Nephron (organoid): ENCODE measurements at regions not wholly inside any gene's neighbourhood (a gene's known extent, or its start where the extent isn't known, plus 50 kb on each side); places are given as distances from the start of the nearest gene placed in this dataset.
A peak's percentile ranks its signal among the peaks of the same experiment; 100 is the strongest.
"Not testable (repeated sequence)": the region's sequence is repeated elsewhere in the genome, so short reads cannot be mapped to it uniquely, and the experiment has no call there.

Source experiments
- H3K27ac Mint-ChIP-seq, 3 experiments: 2 replicates each; pipeline ENCODE4 v1.8.0; 2020; ENCODE audit warnings: mixed read lengths in 3 of 3, mild to moderate bottlenecking in 2 of 3, moderate library complexity in 1 of 3
- H3K27me3 Mint-ChIP-seq: 2 replicates; pipeline ENCODE4 v1.8.0; 2021; ENCODE audit warnings: low read depth, mild to moderate bottlenecking, moderate library complexity, mixed read lengths
- H3K36me3 Mint-ChIP-seq: 2 replicates; pipeline ENCODE4 v1.8.0; 2020; ENCODE audit warnings: low read depth, mixed read lengths
- H3K4me1 Mint-ChIP-seq: 2 replicates; pipeline ENCODE4 v1.8.0; 2020; ENCODE audit warnings: mixed read lengths
- H3K4me3 Mint-ChIP-seq, 3 experiments: 2 replicates each; pipeline ENCODE4 v1.8.0; 2020; ENCODE audit warnings: mild to moderate bottlenecking in 3 of 3, mixed read lengths in 3 of 3, moderate library complexity in 2 of 3
- H3K9me3 Mint-ChIP-seq: 2 replicates; pipeline ENCODE4 v1.8.0; 2020; ENCODE audit warnings: mixed read lengths
- TF ChIP-seq, protein P1 (sequence below), 3 experiments: fragments of 200-600 bp; sonication (generic); IDR thresholded peaks; one replicate each; pipeline ENCODE4 v1.5.0; 2021; ENCODE audit warnings: antibody characterized with exemption in 3 of 3; ENCODE audit not compliant: unreplicated experiment in 3 of 3

DNA sequence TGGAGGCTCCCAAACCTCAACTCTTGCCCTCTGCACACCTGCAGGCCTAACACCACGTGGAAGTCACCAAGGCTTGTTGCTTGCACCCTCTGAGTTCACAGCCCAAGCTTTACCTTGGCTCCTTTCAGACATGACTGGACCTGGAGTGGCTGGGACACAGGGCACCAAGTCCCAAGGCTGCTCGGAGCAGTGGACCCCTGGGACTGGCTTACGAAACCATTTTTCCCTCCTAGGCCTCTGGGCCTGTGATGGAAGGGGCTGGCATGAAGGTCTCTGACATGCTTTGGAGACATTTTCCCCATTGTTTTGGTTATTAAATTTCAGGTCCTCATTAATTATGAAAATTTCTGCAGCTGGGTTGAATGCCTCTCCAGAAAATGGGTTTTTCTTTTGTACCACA, 994.4 kb upstream of the NUDT12 start:
- TF ChIP-seq, protein P1, sequence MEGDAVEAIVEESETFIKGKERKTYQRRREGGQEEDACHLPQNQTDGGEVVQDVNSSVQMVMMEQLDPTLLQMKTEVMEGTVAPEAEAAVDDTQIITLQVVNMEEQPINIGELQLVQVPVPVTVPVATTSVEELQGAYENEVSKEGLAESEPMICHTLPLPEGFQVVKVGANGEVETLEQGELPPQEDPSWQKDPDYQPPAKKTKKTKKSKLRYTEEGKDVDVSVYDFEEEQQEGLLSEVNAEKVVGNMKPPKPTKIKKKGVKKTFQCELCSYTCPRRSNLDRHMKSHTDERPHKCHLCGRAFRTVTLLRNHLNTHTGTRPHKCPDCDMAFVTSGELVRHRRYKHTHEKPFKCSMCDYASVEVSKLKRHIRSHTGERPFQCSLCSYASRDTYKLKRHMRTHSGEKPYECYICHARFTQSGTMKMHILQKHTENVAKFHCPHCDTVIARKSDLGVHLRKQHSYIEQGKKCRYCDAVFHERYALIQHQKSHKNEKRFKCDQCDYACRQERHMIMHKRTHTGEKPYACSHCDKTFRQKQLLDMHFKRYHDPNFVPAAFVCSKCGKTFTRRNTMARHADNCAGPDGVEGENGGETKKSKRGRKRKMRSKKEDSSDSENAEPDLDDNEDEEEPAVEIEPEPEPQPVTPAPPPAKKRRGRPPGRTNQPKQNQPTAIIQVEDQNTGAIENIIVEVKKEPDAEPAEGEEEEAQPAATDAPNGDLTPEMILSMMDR (IDR thresholded peaks at IDR 0.05; ENCODE audit: unreplicated experiment in 3 of 3) = no peak
- H3K9me3 Mint-ChIP-seq = peaks cover 7% of the 10 kb centered on the region
- H3K4me1 Mint-ChIP-seq = no peaks in the 10 kb centered on the region
- no peaks in the 10 kb centered on the region for H3K27me3 Mint-ChIP-seq
- H3K4me3 Mint-ChIP-seq = no peak overlapping the region
- no peak overlapping the region for H3K27ac Mint-ChIP-seq
- peaks cover 4% of the 10 kb centered on the region for H3K36me3 Mint-ChIP-seq

DNA sequence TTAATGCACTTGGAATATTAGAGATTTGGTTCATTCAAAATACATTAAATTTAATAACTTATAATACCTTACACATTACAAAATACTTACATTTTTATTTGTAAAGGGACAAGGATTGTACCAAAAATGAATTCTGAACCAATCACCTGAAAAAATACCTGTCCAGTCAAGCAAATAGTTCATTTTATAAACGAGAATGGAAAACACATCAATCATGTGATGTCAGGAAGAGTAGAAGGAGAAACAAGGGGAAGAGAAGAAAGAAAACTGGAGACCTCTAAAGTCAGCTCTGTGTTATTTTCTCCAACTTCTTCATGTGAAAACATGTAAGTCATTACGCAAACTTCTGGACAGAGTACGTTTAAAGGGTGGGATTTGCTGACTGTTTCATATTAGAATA, 989.0 kb upstream of the NUDT12 start:
- Mint-ChIP-seq H3K9me3 (peaks cover 6% of the 10 kb centered on the region), H3K36me3 (no peaks in the 10 kb centered on the region)
- TF ChIP-seq, protein P1 (IDR thresholded peaks at IDR 0.05; ENCODE audit: unreplicated experiment in 3 of 3) = no peak

DNA sequence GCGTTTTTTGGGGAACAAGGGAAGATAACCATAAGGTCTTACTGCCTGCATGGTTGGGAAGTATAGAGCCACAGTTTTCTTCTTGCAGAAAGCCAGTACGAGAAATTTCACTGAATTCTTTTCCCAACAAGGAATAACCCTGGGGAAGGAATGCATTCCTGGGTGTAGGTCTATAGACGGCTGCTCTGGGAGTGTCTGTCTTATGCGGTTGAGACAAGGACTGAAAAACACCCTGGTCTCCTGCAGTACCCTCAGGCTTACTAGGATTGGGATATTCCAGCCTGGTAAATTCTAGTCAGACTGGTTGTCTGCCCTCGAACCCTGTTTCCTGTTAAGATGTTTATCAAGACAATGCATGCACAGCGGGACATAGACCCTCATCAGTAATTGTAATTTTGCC, 984.3 kb upstream of the NUDT12 start:
- not testable (repeated sequence) for H3K27me3 Mint-ChIP-seq, H3K4me1 Mint-ChIP-seq, H3K4me3 Mint-ChIP-seq, H3K36me3 Mint-ChIP-seq, H3K9me3 Mint-ChIP-seq, H3K27ac Mint-ChIP-seq

More for the DNA sequence above, 989.0 kb upstream of the NUDT12 start:
- H3K4me1 Mint-ChIP-seq = no peaks in the 10 kb centered on the region
- H3K4me3 Mint-ChIP-seq = peak overlapping the region in 1 of 3 experiments; percentile 3
- H3K27ac Mint-ChIP-seq = peak overlapping the region in 2 of 3 experiments; percentile 11 to 15
- H3K27me3 Mint-ChIP-seq = no peaks in the 10 kb centered on the region

DNA sequence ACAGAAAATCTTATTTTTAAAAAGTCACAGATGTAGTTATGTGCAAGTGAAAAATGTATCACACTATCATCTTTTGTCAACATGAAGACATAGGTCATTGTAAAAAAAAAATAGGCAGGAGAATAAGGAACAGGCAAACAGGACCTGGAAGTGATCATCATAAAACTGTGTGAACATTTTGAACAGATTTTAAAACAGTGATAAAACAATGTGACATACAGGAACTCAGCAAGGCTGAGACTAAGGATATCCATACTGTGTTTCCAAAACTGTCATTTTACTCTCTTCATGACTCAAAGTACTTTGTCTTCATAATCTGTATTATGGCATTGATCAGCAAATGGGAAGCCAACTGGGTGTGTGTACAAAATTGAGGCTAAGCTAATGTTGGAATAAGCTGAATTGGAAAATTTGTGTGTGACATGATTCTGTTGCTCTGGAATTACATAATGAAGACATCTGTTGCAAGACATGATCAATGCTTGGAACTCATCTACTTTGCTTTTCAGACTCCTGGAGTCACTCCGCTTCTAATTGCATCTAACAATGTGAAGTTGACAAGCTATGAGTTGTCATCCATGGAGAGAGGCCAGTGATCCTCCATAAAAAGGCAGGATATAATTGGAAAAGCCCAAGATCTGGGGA, 978.7 kb upstream of the NUDT12 start:
- TF ChIP-seq, protein P1 (IDR thresholded peaks at IDR 0.05; ENCODE audit: unreplicated experiment in 3 of 3) = no peak
- Mint-ChIP-seq H3K4me1 (peaks cover 31% of the 10 kb centered on the region), H3K9me3 (no peaks in the 10 kb centered on the region), H3K27me3 (no peaks in the 10 kb centered on the region), H3K36me3 (no peaks in the 10 kb centered on the region), H3K27ac (peak overlapping the region; percentile 71 to 83 (median 77)), H3K4me3 (no peak overlapping the region)

DNA sequence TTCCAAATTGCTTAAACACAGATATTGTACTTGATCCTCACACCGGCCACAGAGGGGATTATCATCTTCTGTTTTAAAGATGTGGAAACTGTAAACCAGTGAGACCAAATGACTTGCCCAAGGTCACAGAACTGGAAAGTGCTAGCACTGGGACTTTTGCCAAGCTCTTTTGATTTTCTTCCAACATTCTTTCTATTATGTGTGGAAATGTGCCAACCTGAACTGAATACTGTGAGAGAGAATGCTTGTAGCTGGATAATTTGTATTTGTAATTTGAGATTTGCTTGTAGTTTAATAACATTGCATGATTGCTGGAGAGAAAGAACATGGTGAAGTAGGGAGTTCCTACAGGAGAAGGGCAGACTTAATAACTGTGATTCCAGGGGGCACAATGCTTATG, 977.9 kb upstream of the NUDT12 start:
- Mint-ChIP-seq H3K27ac (peak overlapping the region; percentile 71 to 83 (median 77)), H3K27me3 (no peaks in the 10 kb centered on the region), H3K4me1 (peaks cover 31% of the 10 kb centered on the region), H3K9me3 (no peaks in the 10 kb centered on the region), H3K36me3 (no peaks in the 10 kb centered on the region), H3K4me3 (peak overlapping the region in 2 of 3 experiments; percentile 1 to 12)
- TF ChIP-seq, protein P1 (IDR thresholded peaks at IDR 0.05; ENCODE audit: unreplicated experiment in 3 of 3) = no peak

DNA sequence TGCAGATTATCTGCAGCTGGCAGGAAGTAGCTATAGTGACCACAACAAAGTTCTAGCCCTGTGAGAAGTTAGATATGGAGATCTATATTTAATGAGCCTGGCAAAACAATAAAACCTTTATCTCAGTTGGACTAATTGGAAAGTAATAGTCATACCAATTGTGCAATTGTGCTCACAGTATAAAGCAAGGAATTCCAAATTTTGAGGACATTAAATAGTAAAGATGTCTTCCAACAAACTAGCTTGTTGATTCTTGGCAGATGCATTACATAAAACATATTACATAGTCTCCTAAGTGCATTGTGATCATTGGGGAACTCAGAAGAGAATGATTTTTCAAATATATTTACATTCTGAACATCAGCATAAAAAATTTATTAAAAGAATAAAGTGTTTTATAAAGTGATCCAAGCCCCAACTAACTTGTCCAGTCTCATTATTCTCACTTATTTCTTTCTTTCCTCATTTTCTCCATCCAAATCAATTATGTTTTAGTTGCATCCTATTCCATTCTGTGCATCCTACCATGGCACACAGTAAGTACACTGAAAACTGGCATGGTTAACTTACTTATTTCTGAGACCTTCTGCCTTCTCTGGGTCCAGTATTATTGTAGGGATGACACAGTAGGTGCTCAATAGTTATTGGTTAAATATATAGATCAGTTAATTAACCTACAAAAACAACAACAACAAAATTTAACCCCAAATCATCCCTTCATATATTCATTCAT, 977.2 kb upstream of the NUDT12 start:
- Mint-ChIP-seq H3K27ac (peak overlapping the region in 2 of 3 experiments; percentile 51 to 83), H3K36me3 (no peaks in the 10 kb centered on the region), H3K27me3 (no peaks in the 10 kb centered on the region), H3K4me1 (peaks cover 31% of the 10 kb centered on the region), H3K9me3 (no peaks in the 10 kb centered on the region), H3K4me3 (no peak overlapping the region)
- TF ChIP-seq, protein P1 (IDR thresholded peaks at IDR 0.05; ENCODE audit: unreplicated experiment in 3 of 3) = no peak
